OCI-LY3 (cell line): ENCODE measurements at regions not wholly inside any gene's neighbourhood (a gene's known extent, or its start where the extent isn't known, plus 50 kb on each side); places are given as distances from the start of the nearest gene placed in this dataset.

ENCODE experiments used
- CTCF ChIP-seq: fragments of 200-600, 300-600 bp; sonication (generic); IDR thresholded peaks from 2 replicates; pipeline ENCODE4 v1.5.1; 2014; ENCODE audit warnings: antibody characterized with exemption, low read length, low read depth
- EZH2phosphoT487 ChIP-seq: fragments of 200-600 bp; shearing (Covaris generic); IDR thresholded peaks from 2 replicates; pipeline ENCODE4 v1.6.1; 2018; ENCODE audit warnings: antibody characterized with exemption, mixed run types, low read depth

GRCh38 chrX:124530803-124531202 is 184.4 kb downstream of the SH2D1A start:
- TF ChIP-seq CTCF: no peak
- no peak for TF ChIP-seq EZH2phosphoT487
